Lung (tissue), 11 donors: ENCODE measurements at regions not wholly inside any gene's neighbourhood (a gene's known extent, or its start where the extent isn't known, plus 50 kb on each side); places are given as distances from the start of the nearest gene placed in this dataset.

ENCODE experiments used
- ATAC-seq: fragments of 200-7000 bp; cut with Tn5 transposase; one replicate; pipeline ENCODE4 v1.9.1; 2020; ENCODE audit warnings: moderate number of reproducible peaks; ENCODE audit not compliant: insufficient read depth, low FRiP score
- DNase-seq, 3 donors: peaks; one replicate each; pipeline ENCODE4 v3.0.0-alpha.2; 2013 to 2017
- H3K27ac ChIP-seq, 2 donors: one replicate each; pipeline ENCODE4 v1.5.1; 2013; ENCODE audit warnings: mild to moderate bottlenecking in 2 of 2, moderate library complexity in 2 of 2, control low read depth in 1 of 2, inconsistent platforms in 1 of 2, low read depth in 1 of 2, low read length in 1 of 2
- H3K27me3 ChIP-seq, 3 donors: one replicate each; pipeline ENCODE4 v1.5.1; 2013; ENCODE audit warnings: low read length in 2 of 3; ENCODE audit not compliant: control insufficient read depth in 3 of 3, insufficient read depth in 3 of 3
- H3K36me3 ChIP-seq, 4 donors: one replicate each; pipeline ENCODE4 v1.5.1; 2013; ENCODE audit warnings: low read length in 4 of 4, mild to moderate bottlenecking in 1 of 4, moderate library complexity in 1 of 4; ENCODE audit not compliant: control insufficient read depth in 4 of 4, insufficient read depth in 4 of 4
- H3K4me1 ChIP-seq, 5 donors: one replicate each; pipeline ENCODE4 v1.5.1; 2013; ENCODE audit warnings: low read length in 5 of 5, mild to moderate bottlenecking in 2 of 5, moderate library complexity in 1 of 5; ENCODE audit not compliant: control insufficient read depth in 5 of 5, insufficient read depth in 5 of 5
- H3K4me3 ChIP-seq: one replicate; pipeline ENCODE4 v1.5.1; 2013; ENCODE audit warnings: mild to moderate bottlenecking, control low read depth, moderate library complexity
- H3K9ac ChIP-seq, 2 donors: one replicate each; pipeline ENCODE4 v1.5.1; 2013; ENCODE audit warnings: low read length in 2 of 2, control low read depth in 1 of 2; ENCODE audit not compliant: insufficient read depth in 1 of 2
- H3K9me3 ChIP-seq, 4 donors: one replicate each; pipeline ENCODE4 v1.5.1; 2013; ENCODE audit warnings: low read length in 3 of 4, mild to moderate bottlenecking in 1 of 4, moderate library complexity in 1 of 4; ENCODE audit not compliant: control insufficient read depth in 4 of 4, insufficient read depth in 3 of 4
- CTCF ChIP-seq: IDR thresholded peaks from 2 replicates; pipeline ENCODE4 v1.5.1; 2012; ENCODE audit warnings: mild to moderate bottlenecking; ENCODE audit errors: control extremely low read depth, extremely low read depth
- WGBS, 2 donors: extraction: QIAGEN DNeasy Blood & Tissue Kit; methylation state at CpG; one replicate each; pipeline ENCODE4 v1.1.7; 2013; 5-methylcytosine and 5-hydroxymethylcytosine counted together
- donor health status: control.
- donor health status: control.
- donor health status: Bipolar disorder and iron deficiency.
- donor health status: healthy.
- donor health status: DM: yes; HTN: yes; CAD: no.

DNA sequence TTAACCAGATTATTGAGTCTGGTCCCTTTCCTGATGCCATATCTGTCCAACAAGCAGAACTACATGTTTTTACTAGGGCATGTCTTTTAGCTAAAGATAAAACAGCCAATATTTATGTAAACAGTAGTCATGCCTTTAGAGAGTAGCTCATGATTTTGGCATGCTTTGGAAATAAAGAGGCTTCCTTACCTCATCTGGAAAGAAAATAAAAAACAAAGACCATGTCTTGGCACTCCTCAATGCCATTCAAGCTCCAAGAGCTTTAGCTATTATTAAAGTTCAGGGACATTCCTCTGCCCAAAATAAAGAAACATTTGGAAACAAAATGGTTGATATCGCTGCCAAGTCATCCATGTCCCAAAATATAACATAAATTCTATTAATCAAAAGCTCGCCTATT, 202.4 kb downstream of the URB2 start:
- Histone ChIP-seq H3K4me1 (peaks cover 0 to 4% (median 0%) of the 10 kb centered on the region in 5 donors), H3K27ac (no peak overlapping the region), H3K9me3 (no peaks in the 10 kb centered on the region), H3K27me3 (no peaks in the 10 kb centered on the region), H3K36me3 (no peaks in the 10 kb centered on the region), H3K9ac (no peak overlapping the region), H3K4me3 (no peak overlapping the region)
- ATAC-seq (no peak), DNase-seq (peak in 1 of 3 donors; percentile 6)
- no peak for TF ChIP-seq CTCF
- 82 to 88% methylated on average over 2 of the region's 2 CpGs for WGBS, 2 donors

DNA sequence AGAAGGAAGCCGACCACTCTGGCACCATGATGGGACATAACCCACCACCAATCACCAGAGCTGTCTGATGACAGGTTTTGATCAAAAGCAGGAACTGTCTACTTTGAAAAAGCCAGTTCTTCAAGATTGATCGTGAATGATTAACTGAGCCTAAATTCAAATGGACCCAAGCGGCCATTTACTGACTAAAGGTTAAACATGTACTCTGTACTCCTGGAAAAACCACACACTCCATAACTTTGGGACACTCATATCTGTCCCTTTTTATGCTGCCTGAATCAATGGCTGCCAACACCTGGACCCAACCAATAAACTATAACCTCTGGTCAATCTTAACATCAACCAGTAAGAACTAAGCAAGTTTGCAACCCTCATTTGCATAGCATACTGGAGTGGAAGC, 206.6 kb downstream of the URB2 start:
- no peaks in the 10 kb centered on the region for H3K9me3 ChIP-seq
- no peak for ATAC-seq
- peaks cover 0 to 4% (median 0%) of the 10 kb centered on the region in 5 donors for H3K4me1 ChIP-seq
- no peaks in the 10 kb centered on the region for H3K27me3 ChIP-seq
- H3K4me3 ChIP-seq, result no peak overlapping the region
- DNase-seq, result no peak
- no peak for TF ChIP-seq CTCF
- WGBS, 2 donors, result 86 to 98% methylated on average over 3 of the region's 3 CpGs
- H3K9ac ChIP-seq, result no peak overlapping the region
- H3K36me3 ChIP-seq, result no peaks in the 10 kb centered on the region
- H3K27ac ChIP-seq, result no peak overlapping the region

- no peak overlapping the region for H3K4me3 ChIP-seq
- no peak overlapping the region for H3K9ac ChIP-seq
- WGBS, 2 donors, result 91 to 93% methylated on average over 6 of the region's 6 CpGs
- TF ChIP-seq CTCF, result no peak
- no peak overlapping the region for H3K27ac ChIP-seq
- DNase-seq (no peak), ATAC-seq (no peak)
- H3K36me3 ChIP-seq, result no peaks in the 10 kb centered on the region
- no peaks in the 10 kb centered on the region for H3K4me1 ChIP-seq
- H3K27me3 ChIP-seq, result no peaks in the 10 kb centered on the region
- no peaks in the 10 kb centered on the region for H3K9me3 ChIP-seq
Measured at GRCh38 chr1:229834230-229834629, 208.2 kb downstream of the URB2 start.

DNA sequence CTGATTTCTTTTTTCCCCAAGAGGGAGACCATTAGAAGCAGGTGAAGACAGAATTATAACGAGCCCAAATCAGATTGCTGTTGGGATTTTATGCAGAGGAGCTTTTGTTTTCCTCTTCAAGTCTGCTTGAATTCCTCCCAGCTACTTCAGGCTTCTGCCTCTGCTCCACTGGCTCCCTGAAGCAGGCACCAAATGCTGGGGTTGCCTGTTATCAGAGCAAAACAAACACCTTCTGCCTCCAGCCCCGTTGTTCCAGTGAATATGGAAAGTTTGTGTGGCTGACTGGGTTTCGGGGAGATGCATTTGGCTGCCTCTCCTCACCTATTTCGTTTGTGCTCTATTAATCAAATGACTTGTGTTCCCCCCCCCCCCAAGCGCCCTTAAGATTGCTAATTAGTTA, 209.2 kb downstream of the URB2 start:
- Histone ChIP-seq H3K27me3 (no peaks in the 10 kb centered on the region), H3K9me3 (no peaks in the 10 kb centered on the region), H3K4me3 (no peak overlapping the region), H3K27ac (no peak overlapping the region), H3K9ac (no peak overlapping the region), H3K4me1 (no peaks in the 10 kb centered on the region), H3K36me3 (no peaks in the 10 kb centered on the region)
- WGBS, 2 donors, result 55 to 57% methylated on average over 5 of the region's 5 CpGs
- no peak for TF ChIP-seq CTCF
- DNase-seq (no peak), ATAC-seq (no peak)
